Heart right ventricle (tissue), 16 donors: ENCODE measurements at regions not wholly inside any gene's neighbourhood (a gene's known extent, or its start where the extent isn't known, plus 50 kb on each side); places are given as distances from the start of the nearest gene placed in this dataset.

Experiments
- ATAC-seq, 8 donors: fragments of 200-7000 bp; cut with Tn5 transposase; one replicate each; pipeline ENCODE4 v1.9.1; 2020; ENCODE audit warnings: mild to moderate bottlenecking in 8 of 8, moderate library complexity in 8 of 8, moderate number of reproducible peaks in 1 of 8
- DNase-seq, 2 donors: peaks; one replicate each; pipeline ENCODE4 v3.0.0-alpha.2; 2020
- H3K27ac ChIP-seq, 10 donors: fragments of 200-600 bp; sonication (generic) in 2 of 10; one replicate each; pipeline versions ENCODE4 v1.5.0 to v1.8.0; 2020 to 2022; ENCODE audit warnings: mild to moderate bottlenecking in 3 of 10
- H3K27me3 ChIP-seq, 7 donors: fragments of 200-600 bp; one replicate each; pipeline ENCODE4 v1.8.0; 2021 to 2022; ENCODE audit warnings: mild to moderate bottlenecking in 2 of 7
- H3K36me3 ChIP-seq, 9 donors: fragments of 200-600 bp; sonication (generic) in 1 of 9; one replicate each; pipeline versions ENCODE4 v1.5.0 to v1.8.0; 2020 to 2022; ENCODE audit warnings: mild to moderate bottlenecking in 2 of 9
- H3K4me1 ChIP-seq, 9 donors: fragments of 200-600 bp; sonication (generic) in 1 of 9; one replicate each; pipeline versions ENCODE4 v1.5.0 to v1.8.0; 2020 to 2022; ENCODE audit warnings: mild to moderate bottlenecking in 4 of 9
- H3K4me3 ChIP-seq, 10 donors: fragments of 200-600 bp; sonication (generic) in 2 of 10; one replicate each; pipeline versions ENCODE4 v1.5.0 to v1.8.0; 2020 to 2022; ENCODE audit warnings: mild to moderate bottlenecking in 7 of 10, moderate library complexity in 2 of 10
- H3K9me3 ChIP-seq, 11 donors: fragments of 200-600 bp in 10 of 11; sonication (generic) in 2 of 11; one replicate each; pipeline versions ENCODE4 v1.5.0 to v1.8.0; 2013 to 2022; ENCODE audit warnings: mild to moderate bottlenecking in 2 of 11, control low read depth in 1 of 11, moderate library complexity in 1 of 11
- WGBS, 2 donors: extraction: QIAGEN DNeasy Blood & Tissue Kit; methylation state at CpG; one replicate each; pipeline ENCODE4 v1.1.7; 2013; ENCODE audit warnings: inconsistent platforms in 1 of 2; 5-methylcytosine and 5-hydroxymethylcytosine counted together
- intact Hi-C, 10 donors: fragments of 100-400 bp; cut with DNase I; formaldehyde crosslinking; loops; one replicate each; pipeline versions ENCODE4 v1.11.1 to v1.14.2; 2022
- TF ChIP-seq, protein P1 (sequence below), 9 donors: fragments of 200-600 bp; sonication (generic) in 2 of 9; IDR thresholded peaks; one replicate each; pipeline versions ENCODE4 v1.5.0 to v1.8.0; 2021 to 2022; ENCODE audit warnings: antibody characterized with exemption in 9 of 9, mild to moderate bottlenecking in 5 of 9, moderate library complexity in 1 of 9
- donor health status: Arrhythmogenic right ventricular cardiomyopathy.
- donor health status: ischemic (EF 13 %, LVEDD 7.1; RV severe dilation, severe dysfunction).
- donor health status: healthy with polysubstance abuse.
- donor health status: DM: no; HTN: yes; CAD: no.
- donor health status: DM: no; HTN: no; CAD: no.
- donor health status: ischemic (EF 25% LVEDD 6.9; RV normal size, moderate dysfunction).
- donor health status: ischemic (EF 25% LVEDD 5.7; RV mildly dilated, moderate dysfunction).
- donor health status: healthy.
- donor health status: DM: yes; HTN: yes; CAD: no.
- donor health status: Ischemic cardiomyopathy.
- donor health status: ischemic (EF 35%, LVEDD 5.7; RV mildly dilated, moderate dysfunction).
- donor health status: nonischemic (EF 11% LVEDD 7.7; RV severe dilation, severe dysfunction).
- donor health status: DM: yes; HTN: yes; CAD: no.
- donor health status: PGD.
- donor health status: ischemic (EF 29% LVEDD 5.4; RV normal size, mild dysfunction).
- donor health status: nonischemic (EF 23%, LVEDD 6.1; RV moderate dilation, normal function).

DNA sequence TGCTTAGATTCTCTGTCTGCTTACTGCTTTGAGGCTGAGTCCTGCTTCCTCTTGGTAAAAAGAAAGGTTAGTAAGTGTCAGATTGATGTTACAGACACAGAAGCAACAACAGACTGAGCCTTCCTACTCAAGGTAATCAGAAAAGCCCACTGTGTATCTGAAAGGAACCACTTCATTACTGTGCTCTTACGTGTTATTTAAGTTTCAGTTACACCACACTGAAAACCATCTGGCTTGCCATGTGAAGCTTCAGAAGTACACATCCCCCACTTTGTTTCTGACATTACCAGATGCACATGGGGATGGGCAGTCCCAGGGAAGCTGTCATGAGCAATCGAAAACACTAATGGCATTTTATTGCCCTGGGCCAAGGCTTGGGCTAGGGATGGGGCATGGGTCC lies 1290.1 kb downstream of the AACS start:
- no peak for ATAC-seq
- Histone ChIP-seq H3K36me3 (no peaks in the 10 kb centered on the region), H3K9me3 (peaks cover 0 to 40% (median 0%) of the 10 kb centered on the region in 11 donors), H3K27me3 (no peaks in the 10 kb centered on the region), H3K4me3 (no peak overlapping the region), H3K27ac (no peak overlapping the region), H3K4me1 (no peaks in the 10 kb centered on the region)
- WGBS, 2 donors, result 78 to 85% methylated on average over 2 of the region's 2 CpGs
- TF ChIP-seq, protein P1, sequence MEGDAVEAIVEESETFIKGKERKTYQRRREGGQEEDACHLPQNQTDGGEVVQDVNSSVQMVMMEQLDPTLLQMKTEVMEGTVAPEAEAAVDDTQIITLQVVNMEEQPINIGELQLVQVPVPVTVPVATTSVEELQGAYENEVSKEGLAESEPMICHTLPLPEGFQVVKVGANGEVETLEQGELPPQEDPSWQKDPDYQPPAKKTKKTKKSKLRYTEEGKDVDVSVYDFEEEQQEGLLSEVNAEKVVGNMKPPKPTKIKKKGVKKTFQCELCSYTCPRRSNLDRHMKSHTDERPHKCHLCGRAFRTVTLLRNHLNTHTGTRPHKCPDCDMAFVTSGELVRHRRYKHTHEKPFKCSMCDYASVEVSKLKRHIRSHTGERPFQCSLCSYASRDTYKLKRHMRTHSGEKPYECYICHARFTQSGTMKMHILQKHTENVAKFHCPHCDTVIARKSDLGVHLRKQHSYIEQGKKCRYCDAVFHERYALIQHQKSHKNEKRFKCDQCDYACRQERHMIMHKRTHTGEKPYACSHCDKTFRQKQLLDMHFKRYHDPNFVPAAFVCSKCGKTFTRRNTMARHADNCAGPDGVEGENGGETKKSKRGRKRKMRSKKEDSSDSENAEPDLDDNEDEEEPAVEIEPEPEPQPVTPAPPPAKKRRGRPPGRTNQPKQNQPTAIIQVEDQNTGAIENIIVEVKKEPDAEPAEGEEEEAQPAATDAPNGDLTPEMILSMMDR (IDR thresholded peaks at IDR 0.05), result no peak
- intact Hi-C loops, result no loop called here
- DNase-seq, result no peak

DNA sequence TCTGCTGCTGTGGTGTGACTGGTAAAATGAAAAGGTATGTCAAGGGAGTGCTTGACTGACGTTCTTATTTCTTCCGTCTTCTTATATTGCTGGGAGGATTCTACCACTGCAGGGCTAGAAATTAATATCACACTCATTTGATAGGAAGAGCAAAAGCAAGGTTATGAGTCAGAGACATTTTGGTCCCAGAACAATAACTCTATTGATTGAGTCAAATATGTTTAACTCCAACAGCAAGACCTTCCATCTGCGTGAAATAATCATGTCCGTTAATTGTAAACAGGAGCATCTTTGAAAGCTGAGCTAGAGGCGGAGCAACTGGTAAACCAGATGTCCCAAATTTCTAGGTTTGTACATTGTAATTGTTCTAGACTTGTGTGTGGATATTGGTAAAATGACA lies 1293.6 kb downstream of the AACS start:
- no peak overlapping the region for H3K27ac ChIP-seq
- H3K36me3 ChIP-seq, result no peaks in the 10 kb centered on the region
- WGBS, 2 donors, result 78 to 87% methylated on average over 5 of the region's 5 CpGs
- peaks cover 0 to 32% (median 0%) of the 10 kb centered on the region in 11 donors for H3K9me3 ChIP-seq
- intact Hi-C loops, result no loop called here
- H3K27me3 ChIP-seq, result no peaks in the 10 kb centered on the region
- H3K4me1 ChIP-seq, result no peaks in the 10 kb centered on the region
- ATAC-seq (no peak), DNase-seq (no peak)
- no peak overlapping the region for H3K4me3 ChIP-seq
- TF ChIP-seq, protein P1 (IDR thresholded peaks at IDR 0.05), result no peak

DNA sequence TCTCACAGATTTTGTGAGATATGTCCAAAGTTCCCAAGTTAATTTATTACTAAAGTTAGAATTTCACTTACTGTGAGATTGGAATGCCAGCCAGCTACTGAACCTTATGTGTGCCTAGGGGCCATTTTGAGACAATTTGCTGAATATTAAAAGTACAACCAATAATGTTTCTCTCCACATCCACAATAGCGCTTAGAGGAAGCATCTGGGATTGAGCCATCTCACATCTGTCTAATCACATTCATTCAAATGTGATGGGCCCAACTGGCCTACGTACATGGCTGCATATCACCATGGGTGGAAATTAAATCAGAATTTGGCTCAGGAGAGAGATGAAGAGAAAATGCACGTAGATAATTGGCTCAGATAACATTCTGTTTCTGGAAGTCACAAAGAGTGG lies 1294.0 kb downstream of the AACS start:
- H3K36me3 ChIP-seq, result no peaks in the 10 kb centered on the region
- H3K9me3 ChIP-seq, result peaks cover 0 to 32% (median 0%) of the 10 kb centered on the region in 11 donors
- WGBS, 2 donors, result 70 to 72% methylated on average over 3 of the region's 3 CpGs
- no peaks in the 10 kb centered on the region for H3K27me3 ChIP-seq
- H3K4me1 ChIP-seq, result no peaks in the 10 kb centered on the region
- no peak for DNase-seq
- intact Hi-C loops, result no loop called here
- no peak for ATAC-seq
- TF ChIP-seq, protein P1 (IDR thresholded peaks at IDR 0.05), result no peak
- H3K27ac ChIP-seq, result no peak overlapping the region
- no peak overlapping the region for H3K4me3 ChIP-seq

DNA sequence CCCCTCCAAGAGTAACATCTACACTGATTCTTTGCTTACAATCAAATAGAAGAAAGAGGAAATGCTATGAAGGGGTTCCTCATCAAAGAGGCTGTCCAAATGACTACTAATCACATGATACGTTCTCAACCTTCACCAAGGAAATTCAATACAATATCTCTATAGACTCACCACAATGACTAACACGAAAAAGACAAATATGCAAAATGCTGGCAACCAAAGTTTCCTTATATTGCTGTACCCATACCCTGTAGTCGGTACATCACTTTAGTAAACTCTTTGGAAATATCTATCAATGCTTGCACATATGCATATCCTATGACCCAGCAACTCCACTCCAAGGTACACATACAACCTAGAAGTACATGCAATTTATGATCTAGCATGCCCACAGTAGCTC lies 1296.6 kb downstream of the AACS start:
- DNase-seq, result no peak
- H3K9me3 ChIP-seq, result peaks cover 0 to 17% (median 0%) of the 10 kb centered on the region in 11 donors
- intact Hi-C loops, result no loop called here
- H3K27me3 ChIP-seq, result no peaks in the 10 kb centered on the region
- H3K4me1 ChIP-seq, result no peaks in the 10 kb centered on the region
- 77% methylated on average over 3 of the region's 3 CpGs for WGBS, 2 donors
- TF ChIP-seq, protein P1 (IDR thresholded peaks at IDR 0.05), result no peak
- H3K36me3 ChIP-seq, result no peaks in the 10 kb centered on the region
- no peak overlapping the region for H3K4me3 ChIP-seq
- ATAC-seq, result no peak
- H3K27ac ChIP-seq, result no peak overlapping the region
